ENCODE measurements at regions not wholly inside any gene's neighbourhood (a gene's known extent, or its start where the extent isn't known, plus 50 kb on each side); places are given as distances from the start of the nearest gene placed in this dataset.

- no peak for TF ChIP-seq FOXP2 (optimal IDR thresholded peaks at IDR 0.05; ENCODE audit: borderline replicate concordance, extremely low read depth, extremely low read length, insufficient read depth)
- TF ChIP-seq TAF1 (IDR thresholded peaks at IDR 0.05; ENCODE audit: borderline replicate concordance, insufficient read depth, low read length), result no peak
- TF ChIP-seq, protein P1, sequence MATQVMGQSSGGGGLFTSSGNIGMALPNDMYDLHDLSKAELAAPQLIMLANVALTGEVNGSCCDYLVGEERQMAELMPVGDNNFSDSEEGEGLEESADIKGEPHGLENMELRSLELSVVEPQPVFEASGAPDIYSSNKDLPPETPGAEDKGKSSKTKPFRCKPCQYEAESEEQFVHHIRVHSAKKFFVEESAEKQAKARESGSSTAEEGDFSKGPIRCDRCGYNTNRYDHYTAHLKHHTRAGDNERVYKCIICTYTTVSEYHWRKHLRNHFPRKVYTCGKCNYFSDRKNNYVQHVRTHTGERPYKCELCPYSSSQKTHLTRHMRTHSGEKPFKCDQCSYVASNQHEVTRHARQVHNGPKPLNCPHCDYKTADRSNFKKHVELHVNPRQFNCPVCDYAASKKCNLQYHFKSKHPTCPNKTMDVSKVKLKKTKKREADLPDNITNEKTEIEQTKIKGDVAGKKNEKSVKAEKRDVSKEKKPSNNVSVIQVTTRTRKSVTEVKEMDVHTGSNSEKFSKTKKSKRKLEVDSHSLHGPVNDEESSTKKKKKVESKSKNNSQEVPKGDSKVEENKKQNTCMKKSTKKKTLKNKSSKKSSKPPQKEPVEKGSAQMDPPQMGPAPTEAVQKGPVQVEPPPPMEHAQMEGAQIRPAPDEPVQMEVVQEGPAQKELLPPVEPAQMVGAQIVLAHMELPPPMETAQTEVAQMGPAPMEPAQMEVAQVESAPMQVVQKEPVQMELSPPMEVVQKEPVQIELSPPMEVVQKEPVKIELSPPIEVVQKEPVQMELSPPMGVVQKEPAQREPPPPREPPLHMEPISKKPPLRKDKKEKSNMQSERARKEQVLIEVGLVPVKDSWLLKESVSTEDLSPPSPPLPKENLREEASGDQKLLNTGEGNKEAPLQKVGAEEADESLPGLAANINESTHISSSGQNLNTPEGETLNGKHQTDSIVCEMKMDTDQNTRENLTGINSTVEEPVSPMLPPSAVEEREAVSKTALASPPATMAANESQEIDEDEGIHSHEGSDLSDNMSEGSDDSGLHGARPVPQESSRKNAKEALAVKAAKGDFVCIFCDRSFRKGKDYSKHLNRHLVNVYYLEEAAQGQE (IDR thresholded peaks at IDR 0.05; ENCODE audit: insufficient read depth in 1 of 2, low read depth in 2 of 2, low read length in 2 of 2), result no peak
- TF ChIP-seq SIN3A (IDR thresholded peaks at IDR 0.05; ENCODE audit: borderline replicate concordance, insufficient read depth, low read length), result no peak
- TF ChIP-seq POLR2AphosphoS5 (IDR thresholded peaks at IDR 0.05; ENCODE audit: low read depth, low read length), result no peak
Observed at GRCh38 chr18:78766651-78767533, 212.7 kb upstream of the SALL3 start.

- TF ChIP-seq FOXP2 (optimal IDR thresholded peaks at IDR 0.05; ENCODE audit: borderline replicate concordance, extremely low read depth, extremely low read length, insufficient read depth) (no peak), POLR2AphosphoS5 (IDR thresholded peaks at IDR 0.05; ENCODE audit: low read depth, low read length) (no peak), SIN3A (IDR thresholded peaks at IDR 0.05; ENCODE audit: borderline replicate concordance, insufficient read depth, low read length) (no peak), TAF1 (IDR thresholded peaks at IDR 0.05; ENCODE audit: borderline replicate concordance, insufficient read depth, low read length) (no peak)
- TF ChIP-seq, protein P1 (IDR thresholded peaks at IDR 0.05; ENCODE audit: insufficient read depth in 1 of 2, low read depth in 2 of 2, low read length in 2 of 2), result no peak
Observed at GRCh38 chr18:78767648-78768071, 212.0 kb upstream of the SALL3 start.

- TF ChIP-seq SIN3A (IDR thresholded peaks at IDR 0.05; ENCODE audit: borderline replicate concordance, insufficient read depth, low read length) (no peak), TAF1 (IDR thresholded peaks at IDR 0.05; ENCODE audit: borderline replicate concordance, insufficient read depth, low read length) (no peak), FOXP2 (optimal IDR thresholded peaks at IDR 0.05; ENCODE audit: borderline replicate concordance, extremely low read depth, extremely low read length, insufficient read depth) (no peak), POLR2AphosphoS5 (IDR thresholded peaks at IDR 0.05; ENCODE audit: low read depth, low read length) (no peak)
- TF ChIP-seq, protein P1 (IDR thresholded peaks at IDR 0.05; ENCODE audit: insufficient read depth in 1 of 2, low read depth in 2 of 2, low read length in 2 of 2), result no peak
Observed at GRCh38 chr18:78768221-78768620, 211.4 kb upstream of the SALL3 start.

DNA sequence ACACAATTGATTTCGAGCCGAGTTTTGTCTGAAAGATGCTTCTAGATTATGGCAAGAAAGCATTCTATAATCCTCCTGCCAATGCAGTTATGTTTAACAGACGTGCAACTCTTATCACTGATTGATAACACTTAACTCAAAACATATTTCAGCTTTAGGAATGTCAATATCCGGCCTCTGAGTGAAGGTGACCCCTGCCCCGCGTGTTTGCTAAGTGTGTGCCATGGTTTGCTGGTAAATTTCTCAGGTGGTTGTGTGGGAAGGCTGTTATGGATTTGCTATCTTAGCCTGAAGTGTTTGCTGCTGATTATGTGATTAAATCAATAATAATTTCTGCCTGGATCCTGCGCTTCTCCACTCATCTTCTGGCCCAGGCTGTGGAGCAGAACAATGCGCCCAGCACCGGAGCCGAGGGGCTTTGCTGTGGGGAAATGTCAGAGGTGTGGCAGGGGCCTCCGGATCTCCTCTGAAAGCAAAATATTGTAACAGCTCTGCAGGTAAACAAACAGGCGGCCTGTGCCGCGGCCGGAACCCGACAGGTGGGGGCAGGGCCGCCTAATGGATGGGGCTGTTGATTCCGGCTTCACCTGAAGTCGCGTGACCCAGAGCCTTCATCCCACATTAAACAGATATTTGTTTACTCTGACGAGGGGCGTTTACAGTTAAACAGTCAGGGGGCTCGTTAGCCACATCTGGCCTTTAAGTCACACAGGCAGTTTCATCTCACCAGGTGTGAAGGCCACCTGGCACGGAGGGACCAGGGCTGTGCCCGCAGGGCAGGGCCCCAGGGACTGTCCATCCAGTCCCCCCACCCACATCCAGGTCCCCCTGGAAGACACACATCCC is 210.7 kb upstream of the SALL3 start:
- no peak for TF ChIP-seq FOXP2 (optimal IDR thresholded peaks at IDR 0.05; ENCODE audit: borderline replicate concordance, extremely low read depth, extremely low read length, insufficient read depth)
- no peak for TF ChIP-seq POLR2AphosphoS5 (IDR thresholded peaks at IDR 0.05; ENCODE audit: low read depth, low read length)
- no peak for TF ChIP-seq SIN3A (IDR thresholded peaks at IDR 0.05; ENCODE audit: borderline replicate concordance, insufficient read depth, low read length)
- no peak for TF ChIP-seq TAF1 (IDR thresholded peaks at IDR 0.05; ENCODE audit: borderline replicate concordance, insufficient read depth, low read length)
- TF ChIP-seq, protein P1 (IDR thresholded peaks at IDR 0.05; ENCODE audit: insufficient read depth in 1 of 2, low read depth in 2 of 2, low read length in 2 of 2), result no peak
